ENCODE measurements at regions not wholly inside any gene's neighbourhood (a gene's known extent, or its start where the extent isn't known, plus 50 kb on each side); places are given as distances from the start of the nearest gene placed in this dataset.
"Not testable (repeated sequence)": the region's sequence is repeated elsewhere in the genome, so short reads cannot be mapped to it uniquely, and the experiment has no call there.

GRCh38 chr4:10388146-10388545 lies 69.1 kb downstream of the ZNF518B start:
- H3K9me3 ChIP-seq (ENCODE audit: insufficient read depth, low read length); H3K9ac ChIP-seq (ENCODE audit: insufficient read length, low read depth); DNase-seq (ENCODE audit: low read depth, low spot score); H3K36me3 ChIP-seq (ENCODE audit: insufficient read depth, insufficient read length, low read length); H3K4me3 ChIP-seq (ENCODE audit: insufficient read length, low read depth); H3K27me3 ChIP-seq (ENCODE audit: insufficient read depth, insufficient read length); H3K4me1 ChIP-seq (ENCODE audit: insufficient read depth, insufficient read length): not testable (repeated sequence)

DNA sequence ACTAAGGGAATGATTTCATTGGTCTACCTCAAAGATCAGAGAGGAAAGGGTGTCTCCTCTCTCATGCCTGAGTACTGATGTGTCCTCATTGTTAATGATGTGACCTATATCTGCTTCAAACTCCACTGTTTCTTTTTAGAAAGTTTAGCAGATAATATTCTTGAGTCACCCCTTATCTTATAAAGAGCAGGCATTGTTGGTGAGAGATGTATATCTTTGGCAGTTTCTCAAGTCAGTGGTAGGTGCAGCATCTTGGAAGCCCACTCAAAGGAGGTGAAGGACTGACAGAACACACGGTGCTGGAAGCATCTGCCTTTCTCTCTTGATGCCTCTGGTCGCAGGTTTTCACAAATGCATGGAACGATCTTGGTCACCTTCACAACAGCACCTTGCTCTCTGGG lies 71.2 kb downstream of the ZNF518B start:
- Histone ChIP-seq H3K4me3 (ENCODE audit: insufficient read length, low read depth) (no peak overlapping the region), H3K9ac (ENCODE audit: insufficient read length, low read depth) (no peak overlapping the region), H3K36me3 (ENCODE audit: insufficient read depth, insufficient read length, low read length) (no peaks in the 10 kb centered on the region), H3K4me1 (ENCODE audit: insufficient read depth, insufficient read length) (no peaks in the 10 kb centered on the region), H3K9me3 (ENCODE audit: insufficient read depth, low read length) (no peaks in the 10 kb centered on the region; the same call in 1 of the 2 replicates), H3K27me3 (ENCODE audit: insufficient read depth, insufficient read length) (no peaks in the 10 kb centered on the region)
- no peak for DNase-seq (ENCODE audit: low read depth, low spot score)
- TF ChIP-seq YY1 (IDR thresholded peaks at IDR 0.05; ENCODE audit: insufficient read depth, insufficient read length), result no peak
- TF ChIP-seq ZNF274 (IDR thresholded peaks at IDR 0.05; ENCODE audit: low read depth, low read length), result no peak
- no peak for TF ChIP-seq SUZ12 (IDR thresholded peaks at IDR 0.05; ENCODE audit: extremely low read depth, insufficient read depth, insufficient read length)

- H3K4me3 ChIP-seq (ENCODE audit: insufficient read length, low read depth), result no peak overlapping the region
- TF ChIP-seq SUZ12 (IDR thresholded peaks at IDR 0.05; ENCODE audit: extremely low read depth, insufficient read depth, insufficient read length), result no peak
- TF ChIP-seq ZNF274 (IDR thresholded peaks at IDR 0.05; ENCODE audit: low read depth, low read length), result no peak
- no peak for TF ChIP-seq YY1 (IDR thresholded peaks at IDR 0.05; ENCODE audit: insufficient read depth, insufficient read length)
- no peak overlapping the region for H3K9ac ChIP-seq (ENCODE audit: insufficient read length, low read depth)
- DNase-seq (ENCODE audit: low read depth, low spot score), result no peak
- no peaks in the 10 kb centered on the region for H3K36me3 ChIP-seq (ENCODE audit: insufficient read depth, insufficient read length, low read length)
- H3K27me3 ChIP-seq (ENCODE audit: insufficient read depth, insufficient read length), result no peaks in the 10 kb centered on the region
- no peaks in the 10 kb centered on the region; the same call in 1 of the 2 replicates for H3K9me3 ChIP-seq (ENCODE audit: insufficient read depth, low read length)
- H3K4me1 ChIP-seq (ENCODE audit: insufficient read depth, insufficient read length), result no peaks in the 10 kb centered on the region
These were observed 72.3 kb downstream of the ZNF518B start for GRCh38 chr4:10384974-10385373.

- H3K4me3 ChIP-seq (ENCODE audit: insufficient read length, low read depth), result no peak overlapping the region
- no peaks in the 10 kb centered on the region for H3K27me3 ChIP-seq (ENCODE audit: insufficient read depth, insufficient read length)
- TF ChIP-seq SUZ12 (IDR thresholded peaks at IDR 0.05; ENCODE audit: extremely low read depth, insufficient read depth, insufficient read length) (no peak), YY1 (IDR thresholded peaks at IDR 0.05; ENCODE audit: insufficient read depth, insufficient read length) (no peak), ZNF274 (IDR thresholded peaks at IDR 0.05; ENCODE audit: low read depth, low read length) (no peak)
- DNase-seq (ENCODE audit: low read depth, low spot score), result no peak
- H3K9ac ChIP-seq (ENCODE audit: insufficient read length, low read depth), result no peak overlapping the region
- H3K9me3 ChIP-seq (ENCODE audit: insufficient read depth, low read length), result no peaks in the 10 kb centered on the region; the same call in 1 of the 2 replicates
- H3K4me1 ChIP-seq (ENCODE audit: insufficient read depth, insufficient read length), result no peaks in the 10 kb centered on the region
- H3K36me3 ChIP-seq (ENCODE audit: insufficient read depth, insufficient read length, low read length), result no peaks in the 10 kb centered on the region
These were observed 73.8 kb downstream of the ZNF518B start for GRCh38 chr4:10383417-10383816.

DNA sequence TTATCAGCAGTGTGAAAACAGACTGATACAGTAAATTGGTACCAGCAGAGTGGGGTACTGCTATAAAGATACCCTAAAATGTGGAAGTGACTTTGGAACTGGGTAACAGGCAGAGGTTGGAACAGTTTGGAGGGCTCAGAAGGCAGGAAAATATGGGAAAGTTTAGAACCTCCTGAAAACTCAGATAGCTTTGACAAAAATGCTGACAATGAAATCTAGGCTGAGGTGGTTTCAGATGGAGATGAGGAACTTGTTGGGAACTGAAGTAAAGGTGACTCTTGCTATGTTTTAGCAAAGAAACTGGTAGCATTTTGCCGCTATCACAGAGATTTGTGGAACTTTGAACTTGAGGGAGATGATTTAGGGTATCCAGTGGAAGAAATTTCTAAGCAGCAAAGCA lies 75.1 kb downstream of the ZNF518B start:
- H3K36me3 ChIP-seq (ENCODE audit: insufficient read depth, insufficient read length, low read length); H3K9me3 ChIP-seq (ENCODE audit: insufficient read depth, low read length); H3K9ac ChIP-seq (ENCODE audit: insufficient read length, low read depth); H3K4me1 ChIP-seq (ENCODE audit: insufficient read depth, insufficient read length); H3K4me3 ChIP-seq (ENCODE audit: insufficient read length, low read depth); DNase-seq (ENCODE audit: low read depth, low spot score); H3K27me3 ChIP-seq (ENCODE audit: insufficient read depth, insufficient read length): not testable (repeated sequence)

DNA sequence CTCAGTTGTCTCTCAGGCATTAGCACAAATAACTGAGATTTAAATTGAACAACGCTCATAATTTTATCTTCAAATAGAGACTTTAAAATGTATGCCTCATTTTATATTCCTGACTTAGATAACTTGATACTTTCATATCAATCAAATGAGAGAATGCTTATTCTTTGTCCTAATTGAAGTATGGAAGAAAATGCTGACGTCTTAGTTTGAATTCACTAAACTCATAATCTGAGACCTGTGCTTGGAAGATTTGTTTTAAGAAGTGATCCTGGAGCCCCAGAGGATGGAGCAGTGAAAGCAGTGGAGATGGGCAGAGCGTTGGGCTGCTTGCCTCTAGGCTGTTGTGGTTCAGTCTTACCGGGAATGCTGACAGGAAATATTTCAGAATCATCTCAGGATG lies 76.1 kb downstream of the ZNF518B start:
- no peaks in the 10 kb centered on the region for H3K36me3 ChIP-seq (ENCODE audit: insufficient read depth, insufficient read length, low read length)
- H3K9me3 ChIP-seq (ENCODE audit: insufficient read depth, low read length), result no peaks in the 10 kb centered on the region; the same call in 1 of the 2 replicates
- no peak for TF ChIP-seq YY1 (IDR thresholded peaks at IDR 0.05; ENCODE audit: insufficient read depth, insufficient read length)
- TF ChIP-seq SUZ12 (IDR thresholded peaks at IDR 0.05; ENCODE audit: extremely low read depth, insufficient read depth, insufficient read length), result no peak
- no peak for TF ChIP-seq ZNF274 (IDR thresholded peaks at IDR 0.05; ENCODE audit: low read depth, low read length)
- H3K27me3 ChIP-seq (ENCODE audit: insufficient read depth, insufficient read length), result no peaks in the 10 kb centered on the region
- no peaks in the 10 kb centered on the region for H3K4me1 ChIP-seq (ENCODE audit: insufficient read depth, insufficient read length)
- no peak for DNase-seq (ENCODE audit: low read depth, low spot score)
- no peak overlapping the region for H3K4me3 ChIP-seq (ENCODE audit: insufficient read length, low read depth)
- no peak overlapping the region for H3K9ac ChIP-seq (ENCODE audit: insufficient read length, low read depth)

DNA sequence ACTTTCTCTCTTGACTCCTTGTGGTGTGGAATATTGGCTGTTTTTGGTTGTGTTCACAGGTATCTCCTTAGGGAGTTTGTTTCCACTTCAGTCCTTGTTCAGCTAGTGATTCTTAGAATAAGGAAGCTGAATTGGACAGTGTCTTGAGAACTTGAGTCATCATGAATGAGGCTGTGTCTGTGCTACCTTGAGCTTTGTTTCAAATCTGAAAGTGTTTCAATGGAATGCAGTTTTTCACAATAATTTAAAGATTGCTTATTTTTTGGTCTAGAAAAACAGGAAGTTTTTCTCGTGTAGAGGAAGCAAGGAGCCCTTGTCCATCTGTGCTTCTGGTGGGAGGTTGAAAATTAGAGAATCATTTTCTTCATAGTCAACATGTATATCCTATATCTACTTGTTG lies 76.5 kb downstream of the ZNF518B start:
- Histone ChIP-seq H3K27me3 (ENCODE audit: insufficient read depth, insufficient read length) (no peaks in the 10 kb centered on the region), H3K4me1 (ENCODE audit: insufficient read depth, insufficient read length) (no peaks in the 10 kb centered on the region), H3K9ac (ENCODE audit: insufficient read length, low read depth) (no peak overlapping the region), H3K4me3 (ENCODE audit: insufficient read length, low read depth) (no peak overlapping the region), H3K9me3 (ENCODE audit: insufficient read depth, low read length) (no peaks in the 10 kb centered on the region; the same call in 1 of the 2 replicates), H3K36me3 (ENCODE audit: insufficient read depth, insufficient read length, low read length) (no peaks in the 10 kb centered on the region)
- TF ChIP-seq YY1 (IDR thresholded peaks at IDR 0.05; ENCODE audit: insufficient read depth, insufficient read length), result no peak
- TF ChIP-seq ZNF274 (IDR thresholded peaks at IDR 0.05; ENCODE audit: low read depth, low read length), result no peak
- no peak for TF ChIP-seq SUZ12 (IDR thresholded peaks at IDR 0.05; ENCODE audit: extremely low read depth, insufficient read depth, insufficient read length)
- no peak for DNase-seq (ENCODE audit: low read depth, low spot score)

DNA sequence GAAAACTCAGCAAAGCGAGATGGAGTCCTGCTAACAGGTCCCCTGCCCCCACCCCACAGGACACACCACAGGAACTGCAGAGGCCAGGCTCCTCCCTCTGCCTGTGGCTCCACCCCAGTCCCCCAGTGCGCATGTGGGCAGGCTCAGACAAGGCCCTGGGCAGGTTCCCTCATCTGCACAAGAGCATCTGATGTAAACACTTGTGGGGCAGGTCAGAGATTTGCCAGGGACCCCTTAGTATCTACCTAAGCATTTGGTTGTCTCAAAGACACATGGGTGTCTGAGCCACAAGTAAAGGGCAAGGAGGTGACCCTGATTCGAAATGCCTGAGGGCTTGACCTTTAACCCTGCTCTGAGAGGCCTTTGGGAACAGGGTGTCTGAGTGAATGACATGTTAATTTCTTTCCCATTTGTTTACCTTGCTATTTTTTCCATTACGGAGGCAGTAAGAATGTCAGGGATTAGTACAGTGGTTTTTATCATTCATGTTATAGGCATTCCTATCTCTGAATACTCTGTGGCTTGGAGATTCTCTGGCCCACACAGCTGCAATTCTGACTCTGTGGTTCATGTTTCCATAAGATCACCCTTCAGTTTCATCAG lies 85.3 kb downstream of the ZNF518B start:
- TF ChIP-seq SUZ12 (IDR thresholded peaks at IDR 0.05; ENCODE audit: extremely low read depth, insufficient read depth, insufficient read length) (no peak), ZNF274 (IDR thresholded peaks at IDR 0.05; ENCODE audit: low read depth, low read length) (no peak), YY1 (IDR thresholded peaks at IDR 0.05; ENCODE audit: insufficient read depth, insufficient read length) (no peak)
- H3K36me3 ChIP-seq (ENCODE audit: insufficient read depth, insufficient read length, low read length), result no peaks in the 10 kb centered on the region
- no peaks in the 10 kb centered on the region for H3K4me1 ChIP-seq (ENCODE audit: insufficient read depth, insufficient read length)
- no peak overlapping the region for H3K4me3 ChIP-seq (ENCODE audit: insufficient read length, low read depth)
- H3K27me3 ChIP-seq (ENCODE audit: insufficient read depth, insufficient read length), result no peaks in the 10 kb centered on the region
- no peak overlapping the region for H3K9ac ChIP-seq (ENCODE audit: insufficient read length, low read depth)
- no peaks in the 10 kb centered on the region for H3K9me3 ChIP-seq (ENCODE audit: insufficient read depth, low read length)
- DNase-seq (ENCODE audit: low read depth, low spot score), result peak; percentile 65

Data from NT2/D1 (cell line).